Keratinocyte (primary cell): ENCODE measurements at regions not wholly inside any gene's neighbourhood (a gene's known extent, or its start where the extent isn't known, plus 50 kb on each side); places are given as distances from the start of the nearest gene placed in this dataset.

ENCODE experiments used
- DNase-seq: peaks from one replicate; pipeline ENCODE4 v3.0.0-alpha.2; 2011; ENCODE audit warnings: low read depth, missing footprints, low spot score
- FAIRE-seq: peaks from 2 replicates; lab custom pipeline; 2011; peaks lifted over from hg19 to GRCh38; lab: Jason Lieb, UNC
- H2AFZ ChIP-seq: 2 replicates; pipeline ENCODE4 v1.6.0; 2012; ENCODE audit warnings: low read length, control low read depth, inconsistent platforms; ENCODE audit not compliant: control insufficient read depth
- H3K27ac ChIP-seq: 2 replicates; pipeline ENCODE4 v1.5.1; 2011; ENCODE audit warnings: low read length; ENCODE audit not compliant: control insufficient read depth, insufficient read depth
- H3K27me3 ChIP-seq: 3 replicates; pipeline ENCODE4 v1.6.0; 2011; ENCODE audit warnings: low read length; ENCODE audit not compliant: control insufficient read depth, insufficient read depth; ENCODE audit errors: extremely low read depth
- H3K36me3 ChIP-seq, 2 experiments: 2 replicates in 1 of 2; 3 replicates in 1 of 2; pipeline ENCODE4 v1.5.1; 2011; ENCODE audit warnings: low read length in 2 of 2, mild to moderate bottlenecking in 1 of 2; ENCODE audit not compliant: control insufficient read depth in 2 of 2, insufficient read depth in 2 of 2; ENCODE audit errors: extremely low read depth in 1 of 2
- H3K4me1 ChIP-seq: 3 replicates; pipeline ENCODE4 v1.5.1; 2011; ENCODE audit warnings: low read length; ENCODE audit not compliant: control insufficient read depth, insufficient read depth; ENCODE audit errors: extremely low read depth
- H3K4me2 ChIP-seq: 3 replicates; pipeline ENCODE4 v1.6.0; 2011; ENCODE audit warnings: low read depth, low read length; ENCODE audit not compliant: control insufficient read depth, insufficient read depth; ENCODE audit errors: extremely low read depth
- H3K4me3 ChIP-seq, 3 experiments: fragments of 200-600 bp in 1 of 3; sonication (generic) in 1 of 3; 2 replicates in 2 of 3; 3 replicates in 1 of 3; pipeline ENCODE4 v1.5.1; 2011 to 2016; ENCODE audit warnings: low read length in 3 of 3, mild to moderate bottlenecking in 3 of 3, control low read depth in 2 of 3, inconsistent platforms in 1 of 3, low read depth in 1 of 3, mixed read lengths in 1 of 3, mixed run types in 1 of 3, moderate library complexity in 1 of 3; ENCODE audit not compliant: control insufficient read depth in 2 of 3, insufficient read depth in 2 of 3; ENCODE audit errors: extremely low read depth in 1 of 3
- H3K79me2 ChIP-seq: 2 replicates; pipeline ENCODE4 v1.6.0; 2012; ENCODE audit warnings: low read length; ENCODE audit not compliant: control insufficient read depth, insufficient read depth
- H3K9ac ChIP-seq: 3 replicates; pipeline ENCODE4 v1.6.0; 2011; ENCODE audit warnings: low read length; ENCODE audit not compliant: control insufficient read depth, insufficient read depth; ENCODE audit errors: extremely low read depth
- H3K9me1 ChIP-seq: 3 replicates; pipeline ENCODE4 v1.6.0; 2011; ENCODE audit warnings: low read length; ENCODE audit not compliant: control insufficient read depth, insufficient read depth; ENCODE audit errors: extremely low read depth
- H3K9me3 ChIP-seq: 2 replicates; pipeline ENCODE4 v1.5.1; 2012; ENCODE audit warnings: low read depth, low read length; ENCODE audit not compliant: control insufficient read depth
- H4K20me1 ChIP-seq: 3 replicates; pipeline ENCODE4 v1.6.0; 2011; ENCODE audit warnings: low read length; ENCODE audit not compliant: control insufficient read depth, insufficient read depth; ENCODE audit errors: extremely low read depth
- CTCF ChIP-seq, 3 experiments: IDR thresholded peaks in 1 of 3; conservative IDR thresholded peaks in 1 of 3; optimal IDR thresholded peaks in 1 of 3; 2 replicates in 2 of 3; 3 replicates in 1 of 3; pipeline versions ENCODE3 to v1.5.1; 2011; ENCODE audit warnings: low read length in 3 of 3, mild to moderate bottlenecking in 3 of 3, moderate library complexity in 2 of 3, control low read depth in 1 of 3, inconsistent platforms in 1 of 3; ENCODE audit not compliant: insufficient read depth in 2 of 3; ENCODE audit errors: extremely low read depth in 1 of 3
- EZH2 ChIP-seq: IDR thresholded peaks from one replicate; pipeline ENCODE4 v1.6.1; 2012; ENCODE audit warnings: inconsistent platforms, mild to moderate bottlenecking, low read length, moderate library complexity
- dilution Hi-C: fragments of 300-500 bp; cut with MboI; formaldehyde crosslinking; loops from one replicate; pipeline ENCODE4 v1.7.0; 2020; ENCODE audit warnings: low sequenced_read_pairs; ENCODE audit not compliant: extremely low pct_ligation_motif_present

- dilution Hi-C loops = no loop called here
- FAIRE-seq = no peak
Observed at GRCh38 chr17:17423656-17424055, 53.1 kb upstream of the MED9 start.

GRCh38 chr17:17424552-17424951 lies 52.2 kb upstream of the MED9 start:
- DNase-seq = no peak

More at GRCh38 chr17:17423656-17424055, 53.1 kb upstream of the MED9 start:
- Histone ChIP-seq H3K4me2 (no peak overlapping the region), H4K20me1 (no peaks in the 10 kb centered on the region), H2AFZ (no peak overlapping the region), H3K79me2 (no peaks in the 10 kb centered on the region), H3K4me3 (no peak overlapping the region), H3K27ac (no peak overlapping the region), H3K4me1 (no peaks in the 10 kb centered on the region), H3K36me3 (no peaks in the 10 kb centered on the region), H3K9ac (no peak overlapping the region), H3K9me3 (no peaks in the 10 kb centered on the region), H3K27me3 (peaks cover 10% of the 10 kb centered on the region), H3K9me1 (no peaks in the 10 kb centered on the region)
- DNase-seq = no peak
- TF ChIP-seq CTCF (optimal IDR thresholded peaks at IDR 0.05 in 1 of 3, IDR thresholded peaks at IDR 0.05 in 1 of 3, conservative IDR thresholded peaks at IDR 0.05 in 1 of 3; ENCODE audit: extremely low read depth in 1 of 3, insufficient read depth in 2 of 3, low read length in 3 of 3) (no peak), EZH2 (no peak)

More at GRCh38 chr17:17424552-17424951, 52.2 kb upstream of the MED9 start:
- Histone ChIP-seq H3K9me3 (no peaks in the 10 kb centered on the region), H3K27me3 (peaks cover 10% of the 10 kb centered on the region), H3K4me3 (no peak overlapping the region), H4K20me1 (no peaks in the 10 kb centered on the region), H2AFZ (no peak overlapping the region), H3K9me1 (no peaks in the 10 kb centered on the region), H3K9ac (no peak overlapping the region), H3K27ac (no peak overlapping the region), H3K79me2 (no peaks in the 10 kb centered on the region), H3K36me3 (no peaks in the 10 kb centered on the region), H3K4me2 (no peak overlapping the region), H3K4me1 (no peaks in the 10 kb centered on the region)
- dilution Hi-C loops = no loop called here
- FAIRE-seq = no peak
- TF ChIP-seq CTCF (optimal IDR thresholded peaks at IDR 0.05 in 1 of 3, IDR thresholded peaks at IDR 0.05 in 1 of 3, conservative IDR thresholded peaks at IDR 0.05 in 1 of 3; ENCODE audit: extremely low read depth in 1 of 3, insufficient read depth in 2 of 3, low read length in 3 of 3) = no peak
- no peak for TF ChIP-seq EZH2
